T-helper 1 cell treated with Interleukin-12 subunit alpha and Interleukin-12 subunit beta and Interleukin-4 antibody, amounts not matched to agents 30 ng/mL and 1 ng/mL, for 36 hours (primary cell): ENCODE measurements at regions not wholly inside any gene's neighbourhood (a gene's known extent, or its start where the extent isn't known, plus 50 kb on each side); places are given as distances from the start of the nearest gene placed in this dataset.

Experiments used
- intact Hi-C: fragments of 100-400 bp; cut with micrococcal nuclease; formaldehyde crosslinking; loops from one replicate; pipeline ENCODE4 v1.15.1; 2024

DNA sequence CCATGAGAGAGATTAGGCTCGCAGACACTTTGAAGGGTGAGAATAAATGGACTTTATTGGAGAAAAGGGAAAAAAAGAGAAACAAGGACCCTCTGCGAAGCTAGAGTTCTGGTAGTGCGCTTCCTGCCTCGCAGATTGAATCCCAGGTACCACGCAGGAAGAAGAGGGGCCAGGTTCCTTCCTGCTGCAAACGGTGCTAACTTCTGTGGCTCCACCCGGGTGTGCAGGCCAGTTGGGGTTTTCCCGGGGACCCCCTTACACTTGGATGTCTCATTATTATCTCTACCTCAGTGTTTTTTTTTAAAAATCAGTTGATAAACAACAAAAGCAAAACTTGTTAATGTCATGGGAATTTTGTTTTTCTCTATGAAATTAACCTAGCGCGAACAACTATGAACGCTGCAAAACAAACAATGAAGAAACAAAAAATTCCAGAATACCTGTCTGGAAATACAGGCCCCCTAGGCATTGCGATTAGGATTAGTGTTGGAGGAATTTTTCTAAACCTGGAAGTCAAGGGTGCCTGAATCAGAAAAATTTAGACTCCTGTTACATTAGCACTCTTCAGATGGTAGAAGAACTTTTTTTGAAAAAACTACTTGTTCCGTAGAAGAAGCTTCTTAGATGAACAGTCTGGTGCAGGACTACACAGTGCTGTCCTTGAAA lies 414.5 kb downstream of the MAN2A1 start:
- intact Hi-C loops: loop anchor here (2.0 kb wide), 1 partner anchor 49 kb away; no protein-coding TSS in a partner anchor

DNA sequence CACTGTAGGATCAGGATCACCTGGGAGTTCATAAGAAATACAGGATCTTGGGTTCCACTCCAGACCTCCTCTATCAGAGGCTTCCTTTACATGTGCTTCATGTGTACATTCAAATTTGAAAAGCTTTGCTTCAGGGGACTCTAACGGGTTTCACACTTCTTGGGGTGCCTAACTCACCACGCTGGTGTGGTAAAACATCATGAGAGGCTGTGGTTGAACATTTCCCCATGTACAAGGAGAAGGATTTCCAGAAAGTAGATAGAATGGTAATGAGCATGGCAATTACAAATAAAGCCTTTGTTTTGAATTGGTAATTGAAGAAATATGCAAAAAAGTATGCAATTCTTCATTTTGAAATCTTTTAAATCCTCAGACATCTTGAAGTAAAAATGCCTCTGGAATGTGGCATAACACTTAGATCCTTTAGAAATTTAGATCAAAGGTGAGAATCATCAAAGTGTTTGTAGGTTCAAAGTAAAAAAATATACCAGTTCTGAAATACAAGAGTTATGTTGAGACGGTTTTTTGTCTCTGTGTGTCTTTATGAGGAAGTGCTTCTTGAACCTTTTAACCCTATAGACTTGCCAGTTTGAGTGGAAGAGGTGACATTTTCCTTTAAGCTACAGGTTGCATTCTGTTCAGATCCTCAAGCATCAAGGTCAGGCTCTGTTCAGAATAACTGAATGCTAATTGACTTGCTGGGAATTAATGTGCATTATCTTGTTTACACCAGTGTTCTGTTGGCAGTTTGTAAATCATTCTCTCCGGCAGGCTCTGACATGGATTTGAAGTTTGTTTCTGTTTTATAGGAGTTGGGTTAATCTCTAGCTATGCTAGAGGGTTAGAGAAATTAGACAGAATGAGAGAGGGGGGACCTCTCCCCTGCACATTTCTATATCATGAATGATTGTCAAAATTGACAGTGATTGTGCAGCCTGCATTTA lies 415.3 kb downstream of the MAN2A1 start:
- intact Hi-C loops: loop anchor here (2.0 kb wide), 1 partner anchor 50 kb away; no protein-coding TSS in a partner anchor

DNA sequence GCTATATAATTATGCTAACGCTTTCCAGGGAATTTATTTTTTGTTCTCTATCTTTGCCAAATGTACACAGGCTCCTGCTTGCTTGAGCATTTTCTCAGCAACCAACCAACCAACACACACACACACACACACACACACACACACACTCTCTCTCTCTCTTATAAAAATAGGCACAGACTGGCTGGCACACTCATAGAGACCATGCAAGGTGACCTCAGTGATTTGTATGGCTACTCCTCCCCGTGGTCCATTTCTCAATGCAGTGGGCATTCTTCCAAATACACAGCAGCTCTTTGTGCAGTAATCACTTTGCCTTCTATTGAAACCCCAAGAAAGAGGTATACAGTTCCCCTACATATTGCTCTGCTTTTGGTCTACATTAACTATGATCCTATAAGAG lies 416.0 kb downstream of the MAN2A1 start:
- intact Hi-C loops: loop anchor here (2.0 kb wide), 2 partner anchors 19 to 51 kb away; no protein-coding TSS in a partner anchor

GRCh38 chr5:110106750-110107149 lies 417.0 kb downstream of the MAN2A1 start:
- intact Hi-C loops: loop anchor here (2.0 kb wide), 1 partner anchor 20 kb away; no protein-coding TSS in a partner anchor

- intact Hi-C loops: no loop called here
Measured at GRCh38 chr5:110108520-110108919, 418.8 kb downstream of the MAN2A1 start.

DNA sequence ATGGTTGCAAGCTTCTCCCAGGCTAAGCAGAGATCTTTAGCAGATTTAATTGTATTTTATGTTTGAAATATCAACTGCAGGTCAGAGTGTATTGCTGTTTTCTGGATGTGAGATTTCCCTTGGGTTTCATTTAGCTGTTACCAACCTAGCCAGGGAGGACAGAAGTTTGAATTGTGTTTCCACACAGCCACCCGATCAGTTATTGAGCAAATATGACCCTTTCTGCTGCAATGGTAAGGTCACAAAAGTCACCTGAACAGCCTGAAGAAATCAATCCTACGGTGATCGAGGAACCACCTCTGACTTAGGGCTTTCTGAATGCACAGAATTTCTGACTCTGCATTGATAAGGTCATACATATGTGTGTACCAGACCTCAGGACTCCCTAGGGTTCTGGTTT lies 419.9 kb downstream of the MAN2A1 start:
- intact Hi-C loops: no loop called here

DNA sequence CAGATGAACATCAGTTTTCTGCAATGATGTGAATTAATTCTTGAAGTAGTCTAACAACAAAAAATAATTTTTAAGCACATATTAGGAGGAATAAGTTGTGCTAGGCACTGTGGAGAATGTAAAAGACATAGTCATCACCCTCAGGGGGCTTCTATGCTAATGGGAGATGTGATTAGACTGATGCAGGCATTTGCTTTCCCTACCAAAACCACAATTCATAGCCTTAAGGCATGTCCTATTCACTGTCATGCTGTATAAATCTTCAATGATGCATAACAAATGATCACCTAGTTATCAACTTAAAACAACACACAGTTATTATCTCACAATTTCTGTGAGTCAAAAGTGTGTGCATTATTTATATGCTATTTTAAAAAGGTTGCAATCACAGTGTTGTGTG lies 422.6 kb downstream of the MAN2A1 start:
- intact Hi-C loops: no loop called here

DNA sequence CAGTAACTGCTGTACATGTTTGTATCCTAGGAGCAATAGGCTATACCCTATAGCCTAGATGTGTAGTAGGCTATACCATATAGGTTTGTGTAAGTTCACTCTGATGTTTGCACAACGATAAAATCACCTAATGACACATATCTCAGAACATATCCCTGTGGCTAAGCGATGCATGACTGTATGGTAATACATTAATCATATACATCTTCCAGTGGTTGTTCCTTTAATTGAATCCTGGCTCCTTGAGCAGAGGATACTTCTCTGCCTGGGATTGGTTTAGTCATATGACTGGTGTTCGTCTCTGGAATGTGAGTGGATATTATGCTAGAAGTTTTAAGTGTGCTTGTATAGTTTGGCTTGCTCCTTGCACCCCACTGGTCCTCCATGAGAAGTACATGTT lies 425.8 kb downstream of the MAN2A1 start:
- intact Hi-C loops: no loop called here

DNA sequence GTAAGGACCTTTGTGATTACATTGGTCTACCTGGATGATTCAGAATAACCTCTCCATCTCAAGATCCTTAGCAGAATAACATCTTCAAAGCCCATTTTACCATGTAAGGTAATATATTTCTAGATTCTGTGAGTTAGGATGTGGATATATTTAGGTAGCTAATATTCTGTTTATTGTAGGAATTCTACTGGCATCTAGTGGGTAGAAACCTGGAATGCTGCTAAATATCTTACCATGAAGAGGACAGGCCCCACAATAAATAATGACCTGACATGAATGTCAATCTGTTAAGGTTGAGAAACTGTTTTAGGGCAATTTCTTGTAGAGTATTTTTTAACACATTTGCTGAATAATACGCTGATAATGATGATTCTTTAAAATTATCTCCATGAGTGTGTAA lies 426.8 kb downstream of the MAN2A1 start:
- intact Hi-C loops: no loop called here

DNA sequence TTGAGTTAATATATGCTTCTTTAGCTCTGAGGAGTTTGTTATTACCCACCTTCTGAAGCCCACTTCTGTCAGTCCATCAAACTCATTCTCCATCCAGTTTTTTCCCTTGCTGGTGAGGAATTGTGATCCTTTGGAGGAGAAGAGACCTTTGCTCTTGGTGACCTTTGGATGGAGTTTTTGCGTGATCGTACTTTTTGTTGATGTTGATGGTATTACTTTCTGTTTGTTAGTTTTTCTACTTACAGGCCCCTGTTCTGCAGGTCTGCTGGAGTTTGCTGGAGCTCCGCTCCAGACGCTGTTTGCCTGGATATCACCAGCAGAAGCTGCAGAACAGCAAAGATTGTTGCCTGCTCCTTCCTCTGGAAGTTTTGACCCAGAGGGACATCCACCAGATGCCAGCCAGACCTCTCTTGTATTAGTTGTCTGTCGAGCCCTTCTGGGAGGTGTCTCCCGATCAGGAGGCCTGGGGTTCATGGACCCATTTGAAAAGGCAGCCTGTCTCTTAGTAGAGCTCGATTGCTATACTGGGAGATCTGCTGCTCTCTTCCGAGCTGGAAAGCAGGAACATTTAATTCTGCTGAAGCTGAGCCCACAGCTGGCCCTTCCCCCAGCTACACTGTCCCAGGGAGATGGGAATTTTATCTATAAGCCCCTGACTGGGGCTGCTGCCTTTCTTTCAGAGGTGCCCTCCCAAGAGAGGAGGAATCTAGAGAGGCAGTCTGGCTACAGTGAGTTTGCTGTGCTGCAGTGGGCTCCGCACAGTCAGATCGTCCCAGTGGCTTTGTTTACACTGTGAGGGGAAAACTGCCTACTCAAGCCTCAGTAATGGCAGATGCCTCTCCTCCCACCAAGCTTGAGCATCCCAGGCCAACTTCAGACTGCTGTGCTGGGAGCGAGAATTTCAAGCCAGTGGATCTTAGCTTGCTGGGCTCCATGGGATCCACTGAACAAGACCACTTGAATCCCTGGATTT lies 445.5 kb downstream of the MAN2A1 start:
- intact Hi-C loops: no loop called here

GRCh38 chr5:110150199-110150598 lies 460.5 kb downstream of the MAN2A1 start:
- intact Hi-C loops: no loop called here

GRCh38 chr5:110159202-110159601 lies 469.5 kb downstream of the MAN2A1 start:
- intact Hi-C loops: no loop called here

DNA sequence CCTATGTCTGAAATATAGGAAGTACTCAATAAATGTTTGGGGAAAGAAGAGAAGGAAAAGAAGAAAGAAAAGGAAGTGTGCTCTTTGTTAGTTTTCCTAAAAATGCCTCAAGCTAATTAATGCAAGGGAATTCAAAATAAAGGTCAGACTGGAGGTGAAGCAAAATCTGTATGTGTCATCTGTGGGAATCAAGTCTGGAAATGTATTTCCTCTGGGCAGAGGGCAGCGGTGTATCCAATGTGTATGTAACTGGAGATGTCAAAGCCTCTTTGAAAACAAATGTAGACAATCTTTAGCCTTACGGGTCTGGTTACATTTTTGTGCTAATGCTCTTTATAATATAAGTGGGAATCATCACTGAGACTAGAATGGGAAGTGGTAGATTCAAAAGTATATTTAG lies 471.4 kb downstream of the MAN2A1 start:
- intact Hi-C loops: no loop called here

- intact Hi-C loops: no loop called here
Measured at GRCh38 chr5:110165366-110165765, 475.6 kb downstream of the MAN2A1 start.

- intact Hi-C loops: no loop called here
Measured at GRCh38 chr5:110167384-110167783, 477.7 kb downstream of the MAN2A1 start.

DNA sequence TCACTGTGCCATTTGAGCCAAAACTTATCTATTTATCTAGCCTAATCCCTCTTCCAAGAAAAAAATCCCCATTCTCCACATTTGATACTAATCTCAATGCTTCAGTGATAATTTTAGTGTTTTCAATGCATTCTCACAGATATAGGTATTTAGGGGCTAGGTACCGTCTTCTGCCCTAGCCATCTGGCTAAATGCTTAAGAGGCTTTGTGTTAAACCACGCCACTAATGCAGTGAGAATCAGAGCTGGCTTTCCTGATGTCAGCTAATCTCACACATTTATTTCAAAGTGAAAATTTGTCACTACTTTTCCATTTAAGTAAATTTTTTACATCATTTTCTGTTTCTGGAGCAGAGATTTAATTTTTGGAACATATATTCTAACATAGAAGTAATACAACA lies 479.7 kb downstream of the MAN2A1 start:
- intact Hi-C loops: no loop called here

- intact Hi-C loops: no loop called here
Measured at GRCh38 chr5:110177729-110178128, 488.0 kb downstream of the MAN2A1 start.

DNA sequence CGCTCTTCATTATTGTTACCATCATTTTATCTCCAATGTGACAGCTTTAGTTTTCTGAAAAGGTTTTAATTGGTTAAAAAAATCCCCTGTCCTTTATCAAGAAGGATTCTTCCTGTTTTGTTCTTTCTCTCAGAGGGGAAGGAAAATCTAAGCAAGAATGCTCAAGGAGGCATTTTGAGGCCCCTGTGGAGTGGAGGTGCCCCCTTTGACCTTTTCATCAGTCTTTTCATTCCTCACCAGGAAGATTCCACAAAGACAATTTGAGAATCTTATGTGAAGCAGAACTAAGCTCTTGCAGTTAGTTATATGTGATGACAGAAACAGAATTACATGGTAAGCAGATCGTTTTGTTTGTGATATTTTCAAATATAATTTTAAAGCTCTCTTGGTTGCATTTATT lies 489.6 kb downstream of the MAN2A1 start:
- intact Hi-C loops: no loop called here

- intact Hi-C loops: no loop called here
Measured at GRCh38 chr5:110194191-110194590, 504.5 kb downstream of the MAN2A1 start.

DNA sequence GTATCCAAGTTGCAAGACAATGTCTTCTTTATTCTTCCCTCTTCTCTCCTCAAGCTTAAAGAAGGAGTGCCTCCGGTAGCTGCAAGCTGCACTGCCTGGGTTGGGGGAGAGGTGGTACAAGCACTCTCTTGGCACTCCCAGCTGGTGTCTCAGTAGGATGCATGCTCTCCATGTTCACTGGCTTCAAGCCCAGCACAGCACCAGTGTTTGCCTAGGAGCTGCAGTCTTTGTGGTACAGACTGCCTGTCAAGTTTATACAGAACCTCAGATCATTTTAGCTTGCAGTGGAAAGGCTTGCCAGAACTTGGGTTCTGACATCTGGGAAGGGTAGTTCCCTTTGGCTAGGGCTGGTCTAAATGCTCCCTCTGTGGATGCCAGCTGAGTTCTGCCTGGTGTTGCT lies 505.6 kb downstream of the MAN2A1 start:
- intact Hi-C loops: no loop called here

DNA sequence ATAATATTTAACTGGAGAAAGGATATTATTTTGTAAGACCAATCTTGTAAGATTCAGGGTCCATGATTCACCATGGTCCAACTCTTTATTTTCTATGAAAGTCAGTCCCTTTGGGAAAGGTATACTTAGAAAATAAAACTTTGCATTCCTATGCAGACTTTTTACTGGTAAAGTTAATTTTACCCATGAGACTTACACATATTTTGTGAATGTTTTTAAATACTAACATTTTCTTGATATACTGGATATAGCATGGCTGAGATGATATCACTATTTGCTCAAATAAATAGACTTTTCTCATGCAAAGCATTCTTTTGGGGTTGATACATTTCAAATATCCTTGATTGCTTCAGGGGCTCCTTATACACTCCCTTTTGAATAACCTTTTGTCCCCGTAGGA lies 512.1 kb downstream of the MAN2A1 start:
- intact Hi-C loops: no loop called here
